PC-3 (cell line): ENCODE measurements at regions not wholly inside any gene's neighbourhood (a gene's known extent, or its start where the extent isn't known, plus 50 kb on each side); places are given as distances from the start of the nearest gene placed in this dataset.

Experiments
- ATAC-seq: fragments of 200-7000 bp; cut with Tn5 transposase; 2 replicates; pipeline ENCODE4 v1.9.1; 2020; ENCODE audit warnings: mild to moderate bottlenecking, moderate library complexity
- BruUV-seq: library from RNA; stranded (reverse); fragments of 400-500 nt; replicated peaks from 2 replicates; lab custom pipeline; 2021; lab: Mats Ljungman, UMichigan
- CTCF ChIA-PET: fragments of 300-600 bp; sonication (Branson Sonifier 250); formaldehyde crosslinking; loops from one replicate; lab custom pipeline; 2022; ENCODE audit warnings: antibody characterized with exemption; lab: Charles Lee
- POLR2A ChIA-PET: fragments of 300-600 bp; sonication (Branson Sonifier 250); formaldehyde crosslinking; loops from one replicate; lab custom pipeline; 2022; ENCODE audit warnings: antibody characterized with exemption; ENCODE audit not compliant: unreplicated experiment; lab: Charles Lee
- DNase-seq: peaks from one replicate; pipeline ENCODE4 v3.0.0-alpha.2; 2015
- H2AFZ ChIP-seq: fragments of 300-600 bp; sonication (generic); 2 replicates; pipeline ENCODE4 v1.6.0; 2016; ENCODE audit warnings: antibody characterized with exemption, low read length
- H3F3A ChIP-seq: fragments of 300-600 bp; sonication (generic); one replicate; pipeline ENCODE4 v1.6.0; 2017; ENCODE audit warnings: antibody characterized with exemption, low read length, control low read depth, mild to moderate bottlenecking; ENCODE audit not compliant: unreplicated experiment
- H3K27ac ChIP-seq: fragments of 300-600 bp; sonication (generic); 2 replicates; pipeline ENCODE4 v1.5.1; 2016; ENCODE audit warnings: mild to moderate bottlenecking, low read length
- H3K27me3 ChIP-seq: fragments of 300-600 bp; sonication (generic); 2 replicates; pipeline ENCODE4 v1.6.1; 2016; ENCODE audit warnings: low read length, mixed read lengths
- H3K36me3 ChIP-seq: fragments of 300-600 bp; sonication (generic); 2 replicates; pipeline ENCODE4 v1.6.1; 2016; ENCODE audit warnings: low read depth, mixed run types, low read length, mixed read lengths
- H3K4me1 ChIP-seq: fragments of 300-600 bp; sonication (generic); 2 replicates; pipeline ENCODE4 v1.5.1; 2016; ENCODE audit warnings: low read length; ENCODE audit not compliant: insufficient read depth
- H3K4me2 ChIP-seq: fragments of 300-600 bp; sonication (generic); 2 replicates; pipeline ENCODE4 v1.6.0; 2016; ENCODE audit warnings: low read length
- H3K4me3 ChIP-seq: fragments of 300-600 bp; sonication (generic); 2 replicates; pipeline ENCODE4 v1.5.1; 2016; ENCODE audit warnings: mild to moderate bottlenecking, low read length, mixed read lengths
- H3K79me2 ChIP-seq: fragments of 300-600 bp; sonication (generic); 2 replicates; pipeline ENCODE4 v1.6.1; 2017; ENCODE audit warnings: low read length, mixed read lengths
- H3K9ac ChIP-seq: fragments of 300-600 bp; sonication (generic); 2 replicates; pipeline ENCODE4 v1.6.0; 2016; ENCODE audit warnings: mild to moderate bottlenecking, low read length
- H3K9me2 ChIP-seq: fragments of 300-600 bp; sonication (generic); replicated peaks from 2 replicates; pipeline ENCODE4 v1.6.1; 2016; ENCODE audit warnings: mixed run types, low read length, mixed read lengths
- H3K9me3 ChIP-seq: fragments of 300-600 bp; sonication (generic); 2 replicates; pipeline ENCODE4 v1.6.1; 2016; ENCODE audit warnings: low read length, mixed read lengths
- H4K20me1 ChIP-seq: fragments of 300-600 bp; sonication (generic); 2 replicates; pipeline ENCODE4 v1.6.1; 2016; ENCODE audit warnings: low read length, mixed read lengths
- CTCF ChIP-seq: fragments of 300-600 bp; sonication (generic); conservative IDR thresholded peaks from 2 replicates; pipeline ENCODE4 v1.5.1; 2017; ENCODE audit warnings: antibody characterized with exemption, low read depth, mild to moderate bottlenecking, low read length
- EZH2 ChIP-seq: fragments of 300-600 bp; sonication (generic); IDR thresholded peaks from one replicate; pipeline ENCODE4 v1.6.1; 2017; ENCODE audit warnings: antibody characterized with exemption, mild to moderate bottlenecking, low read length; ENCODE audit not compliant: unreplicated experiment
- EZH2phosphoT487 ChIP-seq: fragments of 300-600 bp; sonication (generic); IDR thresholded peaks from 2 replicates; pipeline ENCODE4 v1.6.1; 2018; ENCODE audit warnings: mild to moderate bottlenecking, antibody characterized with exemption, low read length, borderline replicate concordance
- intact Hi-C: fragments of 100-400 bp; cut with micrococcal nuclease; formaldehyde crosslinking; loops from 2 replicates; pipeline ENCODE4 v1.9.0; 2023

- Histone ChIP-seq H3F3A (no peaks in the 10 kb centered on the region), H3K9me2 (no peaks in the 10 kb centered on the region), H3K9me3 (no peaks in the 10 kb centered on the region), H3K79me2 (no peaks in the 10 kb centered on the region), H3K36me3 (no peaks in the 10 kb centered on the region), H2AFZ (no peak overlapping the region), H3K4me3 (no peak overlapping the region), H3K9ac (no peak overlapping the region), H3K27ac (no peak overlapping the region), H4K20me1 (no peaks in the 10 kb centered on the region), H3K4me1 (no peaks in the 10 kb centered on the region), H3K27me3 (no peaks in the 10 kb centered on the region), H3K4me2 (no peak overlapping the region)
- ATAC-seq (no peak), DNase-seq (no peak)
- BruUV-seq, result no TSS peak
- intact Hi-C loops, result no loop called here
- ChIA-PET POLR2A (no interaction called here), CTCF (no interaction called here)
- no peak for TF ChIP-seq EZH2phosphoT487
- TF ChIP-seq CTCF, result no peak
- no peak for TF ChIP-seq EZH2
Measured at GRCh38 chr19:28393574-28394336, 819.2 kb downstream of the UQCRFS1 start.

GRCh38 chr19:28388988-28389387 lies 824.0 kb downstream of the UQCRFS1 start:
- H3K9me2 ChIP-seq, result no peaks in the 10 kb centered on the region
- ChIA-PET POLR2A (no interaction called here), CTCF (no interaction called here)
- no peak overlapping the region for H3K4me2 ChIP-seq
- H3K79me2 ChIP-seq, result no peaks in the 10 kb centered on the region
- no peak overlapping the region for H3K4me3 ChIP-seq
- H3K9me3 ChIP-seq, result no peaks in the 10 kb centered on the region; the same call in 1 of the 2 replicates
- no peak overlapping the region for H2AFZ ChIP-seq
- no peaks in the 10 kb centered on the region for H3K4me1 ChIP-seq
- H3F3A ChIP-seq, result no peaks in the 10 kb centered on the region
- TF ChIP-seq CTCF (no peak), EZH2 (no peak), EZH2phosphoT487 (no peak)
- ATAC-seq, result no peak
- H3K9ac ChIP-seq, result no peak overlapping the region
- H3K27ac ChIP-seq, result no peak overlapping the region
- no peaks in the 10 kb centered on the region for H3K36me3 ChIP-seq
- no peaks in the 10 kb centered on the region for H4K20me1 ChIP-seq
- no peaks in the 10 kb centered on the region for H3K27me3 ChIP-seq
- no TSS peak for BruUV-seq
- DNase-seq, result no peak
- intact Hi-C loops, result no loop called here

- no peak overlapping the region for H3K4me3 ChIP-seq
- no peaks in the 10 kb centered on the region; the same call in 1 of the 2 replicates for H3K9me3 ChIP-seq
- ATAC-seq (no peak), DNase-seq (no peak)
- H3K79me2 ChIP-seq, result no peaks in the 10 kb centered on the region
- no peaks in the 10 kb centered on the region for H4K20me1 ChIP-seq
- H3F3A ChIP-seq, result no peaks in the 10 kb centered on the region
- H3K4me1 ChIP-seq, result no peaks in the 10 kb centered on the region
- no peak overlapping the region for H2AFZ ChIP-seq
- no peaks in the 10 kb centered on the region for H3K36me3 ChIP-seq
- H3K9me2 ChIP-seq, result no peaks in the 10 kb centered on the region
- no peak overlapping the region for H3K9ac ChIP-seq
- no peak overlapping the region for H3K27ac ChIP-seq
- CTCF ChIA-PET, result no interaction called here
- H3K27me3 ChIP-seq, result no peaks in the 10 kb centered on the region
- BruUV-seq, result no TSS peak
- no peak overlapping the region for H3K4me2 ChIP-seq
- POLR2A ChIA-PET, result no interaction called here
- intact Hi-C loops, result no loop called here
- no peak for TF ChIP-seq CTCF
- TF ChIP-seq EZH2phosphoT487, result no peak
- no peak for TF ChIP-seq EZH2
Measured at GRCh38 chr19:28387507-28387906, 825.4 kb downstream of the UQCRFS1 start.
